IMR-90 (cell line): ENCODE measurements at regions not wholly inside any gene's neighbourhood (a gene's known extent, or its start where the extent isn't known, plus 50 kb on each side); places are given as distances from the start of the nearest gene placed in this dataset.
"Not testable (repeated sequence)": the region's sequence is repeated elsewhere in the genome, so short reads cannot be mapped to it uniquely, and the experiment has no call there.

Experiments used
- ATAC-seq: fragments of 200-7000 bp; cut with Tn5 transposase; 2 replicates; pipeline ENCODE4 v1.9.1; 2020; ENCODE audit warnings: low read depth, mild to moderate bottlenecking, moderate library complexity
- BruUV-seq: library from RNA; stranded (reverse); fragments of 400-500 nt; replicated peaks from 2 replicates; lab custom pipeline; 2021; lab: Mats Ljungman, UMichigan
- CTCF ChIA-PET: fragments of 300-600 bp; formaldehyde crosslinking; extraction: SDS; loops from one replicate; lab custom pipeline; 2021; ENCODE audit warnings: antibody characterized with exemption; lab: Yijun Ruan, JAX
- POLR2A ChIA-PET: fragments of 300-600 bp; sonication (Branson Sonifier 250); formaldehyde crosslinking; loops from one replicate; lab custom pipeline; 2022; ENCODE audit warnings: antibody characterized with exemption; ENCODE audit not compliant: unreplicated experiment; lab: Charles Lee
- DNase-seq: peaks from one replicate; pipeline ENCODE4 v3.0.0; 2013
- H2AFZ ChIP-seq: replicated peaks from 2 replicates; pipeline ENCODE3; 2013; ENCODE audit warnings: low read length, mild to moderate bottlenecking; ENCODE audit not compliant: poor library complexity
- H2AK5ac ChIP-seq: 2 replicates; pipeline ENCODE4 v1.6.1; 2013; ENCODE audit warnings: low read depth, low read length, inconsistent platforms
- H2AK9ac ChIP-seq: replicated peaks from 2 replicates; pipeline ENCODE3; 2013; ENCODE audit warnings: mild to moderate bottlenecking, low read depth, low read length, moderate library complexity; ENCODE audit not compliant: poor library complexity
- H2BK120ac ChIP-seq: 2 replicates; pipeline ENCODE4 v1.6.1; 2013; ENCODE audit warnings: low read depth, low read length, inconsistent platforms
- H2BK15ac ChIP-seq: 3 replicates; pipeline ENCODE4 v1.6.1; 2013; ENCODE audit warnings: low read depth, low read length, inconsistent platforms
- H2BK20ac ChIP-seq: 2 replicates; pipeline ENCODE4 v1.6.1; 2013; ENCODE audit warnings: low read depth, mild to moderate bottlenecking, inconsistent platforms, low read length, moderate library complexity
- H2BK5ac ChIP-seq: 2 replicates; pipeline ENCODE4 v1.6.1; 2013; ENCODE audit warnings: mild to moderate bottlenecking, low read depth, low read length, inconsistent platforms; ENCODE audit not compliant: poor library complexity, severe bottlenecking
- H3K14ac ChIP-seq: replicated peaks from 2 replicates; pipeline ENCODE4 v1.6.1; 2013; ENCODE audit warnings: low read depth, low read length, inconsistent platforms
- H3K18ac ChIP-seq: 2 replicates; pipeline ENCODE4 v1.6.1; 2013; ENCODE audit warnings: low read depth, low read length, control low read depth
- H3K23ac ChIP-seq: 2 replicates; pipeline ENCODE4 v1.6.1; 2013; ENCODE audit warnings: low read depth, low read length, inconsistent platforms
- H3K27ac ChIP-seq: 2 replicates; pipeline ENCODE4 v1.5.1; 2013; ENCODE audit warnings: mild to moderate bottlenecking, control low read depth, low read length; ENCODE audit not compliant: insufficient read depth
- H3K27me3 ChIP-seq: 2 replicates; pipeline ENCODE4 v1.6.1; 2013; ENCODE audit warnings: low read length; ENCODE audit not compliant: control insufficient read depth, insufficient read depth
- H3K36me3 ChIP-seq: 2 replicates; pipeline ENCODE4 v1.6.1; 2013; ENCODE audit warnings: low read length, mixed read lengths; ENCODE audit not compliant: control insufficient read depth, insufficient read depth
- H3K4ac ChIP-seq: 2 replicates; pipeline ENCODE4 v1.6.1; 2013; ENCODE audit warnings: low read depth, low read length, inconsistent platforms
- H3K4me1 ChIP-seq: 2 replicates; pipeline ENCODE4 v1.6.1; 2013; ENCODE audit warnings: low read length, mixed read lengths; ENCODE audit not compliant: control insufficient read depth, insufficient read depth
- H3K4me2 ChIP-seq: 2 replicates; pipeline ENCODE4 v1.6.1; 2013; ENCODE audit warnings: low read depth, mild to moderate bottlenecking, control low read depth, low read length, moderate library complexity
- H3K4me3 ChIP-seq: 2 replicates; pipeline ENCODE4 v1.5.1; 2013; ENCODE audit warnings: low read depth, mild to moderate bottlenecking, control low read depth, low read length, moderate library complexity; ENCODE audit not compliant: insufficient read depth
- H3K56ac ChIP-seq: 2 replicates; pipeline ENCODE4 v1.6.1; 2013; ENCODE audit warnings: low read length, inconsistent platforms; ENCODE audit not compliant: insufficient read depth; ENCODE audit errors: extremely low read depth
- H3K79me1 ChIP-seq, 2 experiments: 2 replicates each; pipeline ENCODE4 v1.6.1; 2013; ENCODE audit warnings: low read length in 2 of 2, inconsistent platforms in 1 of 2, low read depth in 1 of 2
- H3K9ac ChIP-seq: 2 replicates; pipeline ENCODE4 v1.6.1; 2013; ENCODE audit warnings: low read depth, low read length, control low read depth
- H3K9me1 ChIP-seq: 2 replicates; pipeline ENCODE4 v1.6.1; 2013; ENCODE audit warnings: low read length, inconsistent platforms; ENCODE audit not compliant: insufficient read depth
- H3K9me3 ChIP-seq: 2 replicates; pipeline ENCODE4 v1.6.1; 2013; ENCODE audit warnings: low read length; ENCODE audit not compliant: control insufficient read depth, insufficient read depth
- H4K20me1 ChIP-seq: 2 replicates; pipeline ENCODE4 v1.6.1; 2013; ENCODE audit warnings: low read length, inconsistent platforms; ENCODE audit not compliant: insufficient read depth
- H4K5ac ChIP-seq: 2 replicates; pipeline ENCODE4 v1.6.1; 2013; ENCODE audit warnings: mild to moderate bottlenecking, low read depth, low read length, control low read depth
- H4K8ac ChIP-seq, 2 experiments: 2 replicates each; pipeline ENCODE4 v1.6.1; 2013; ENCODE audit warnings: low read depth in 2 of 2, low read length in 2 of 2, control low read depth in 1 of 2, inconsistent platforms in 1 of 2
- H4K91ac ChIP-seq: 2 replicates; pipeline ENCODE4 v1.6.1; 2013; ENCODE audit warnings: low read depth, low read length, inconsistent platforms; ENCODE audit not compliant: insufficient read depth
- WGBS, 2 experiments: methylation state at CpG; one replicate each; pipeline versions ENCODE4 v1.1.5 to v1.1.7; 2013; ENCODE audit warnings: missing lambda C conversion rate in 2 of 2; ENCODE audit not compliant: insufficient read length in 1 of 2; ENCODE audit errors: extremely low coverage in 2 of 2; 5-methylcytosine and 5-hydroxymethylcytosine counted together
- dilution Hi-C: fragments of 300-500 bp; cut with HindIII; formaldehyde crosslinking; loops from one replicate; pipeline ENCODE4 v1.14.3; 2018; ENCODE audit warnings: low sequenced_read_pairs; ENCODE audit not compliant: unreplicated experiment
- in situ Hi-C: fragments of 300-500 bp; cut with MboI; formaldehyde crosslinking; loops from 3 replicates; pipeline ENCODE4 v1.14.3; 2019; ENCODE audit warnings: low sequenced_read_pairs, inconsistent platforms, mixed read lengths
- intact Hi-C: fragments of 100-400 bp; cut with micrococcal nuclease; formaldehyde crosslinking; loops from 2 replicates; pipeline ENCODE4 v1.10.0; 2022

DNA sequence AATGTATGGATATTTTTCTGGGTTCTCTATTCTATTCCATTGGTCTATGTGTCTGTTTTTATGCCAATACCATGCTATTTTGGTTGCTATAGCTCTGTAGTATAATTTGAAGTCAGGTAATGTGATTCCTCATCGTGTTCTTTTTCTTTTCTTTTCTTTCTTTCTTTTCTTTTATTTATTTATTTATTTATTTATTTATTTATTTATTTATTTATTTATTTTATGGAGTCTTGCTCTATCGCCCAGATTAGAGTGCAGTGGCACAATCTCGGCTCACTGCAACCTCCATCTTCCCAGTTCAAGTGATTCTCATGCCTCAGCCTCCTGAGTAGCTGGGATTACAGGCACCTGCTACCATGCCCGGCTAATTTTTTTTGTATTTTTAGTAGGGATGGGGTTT is 315.2 kb downstream of the SV2B start:
- H3K4me2 ChIP-seq, H3K4me3 ChIP-seq, H2BK20ac ChIP-seq, H2BK5ac ChIP-seq, H3K9ac ChIP-seq, H3K56ac ChIP-seq, H3K14ac ChIP-seq, H3K27ac ChIP-seq, H4K20me1 ChIP-seq, in situ Hi-C loops, DNase-seq, ATAC-seq, H4K5ac ChIP-seq, H2AK5ac ChIP-seq, H3K18ac ChIP-seq, H3K9me3 ChIP-seq, H3K9me1 ChIP-seq, H3K36me3 ChIP-seq, H4K8ac ChIP-seq, H4K91ac ChIP-seq, H3K79me1 ChIP-seq, intact Hi-C loops, H3K27me3 ChIP-seq, H2BK120ac ChIP-seq, H3K23ac ChIP-seq, BruUV-seq, CTCF ChIA-PET, H2AFZ ChIP-seq, H2AK9ac ChIP-seq, H3K4ac ChIP-seq, H2BK15ac ChIP-seq, H3K4me1 ChIP-seq, dilution Hi-C loops: not testable (repeated sequence)
- POLR2A ChIA-PET, result interaction anchor here (0.6 kb wide), 1 partner anchor 38 kb away, joined by 3 read pairs; no protein-coding TSS in a partner anchor
- WGBS, 2 experiments, result no CpG with 5 or more reads among the region's 4 CpGs
